AG20443 (cell line): ENCODE measurements at regions not wholly inside any gene's neighbourhood (a gene's known extent, or its start where the extent isn't known, plus 50 kb on each side); places are given as distances from the start of the nearest gene placed in this dataset.
"Not testable (repeated sequence)": the region's sequence is repeated elsewhere in the genome, so short reads cannot be mapped to it uniquely, and the experiment has no call there.

ENCODE experiments used
- DNase-seq: peaks from one replicate; pipeline ENCODE4 v3.0.0; 2012; ENCODE audit warnings: low spot score, mixed read lengths

DNA sequence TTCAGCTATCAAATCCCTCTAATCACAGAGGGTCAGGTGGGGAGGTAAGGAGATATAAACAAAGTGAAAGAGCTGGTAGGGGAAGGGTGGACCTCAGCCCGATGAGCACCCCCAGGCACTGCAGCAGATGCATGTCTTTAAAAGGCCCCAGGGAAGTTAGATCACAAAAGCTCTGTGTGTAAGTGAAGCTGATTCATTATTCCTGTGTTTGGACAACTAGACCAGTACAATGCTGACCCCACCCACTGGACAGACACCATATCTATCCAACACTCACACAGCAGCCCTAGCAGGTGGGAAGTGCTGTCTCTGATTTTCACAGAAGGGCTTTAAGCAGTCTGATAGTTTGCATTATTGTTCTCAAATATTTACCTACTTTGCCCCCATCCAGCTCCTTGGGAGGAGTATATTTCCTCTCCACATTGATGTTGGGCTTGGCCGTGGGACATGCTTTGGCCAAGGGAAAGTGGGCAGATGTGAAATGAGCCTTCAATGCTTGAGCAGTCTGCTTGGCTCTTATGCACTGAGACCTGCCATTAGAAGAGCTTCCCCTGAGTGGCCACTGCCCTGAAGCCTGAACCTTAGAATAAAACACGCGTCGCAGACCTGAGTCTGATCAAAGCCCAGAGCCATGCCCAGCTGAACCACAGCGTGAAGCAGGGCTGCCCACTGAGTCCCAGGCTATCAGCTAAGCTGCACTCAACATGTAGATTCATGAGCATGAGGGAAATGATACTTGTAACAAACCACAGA lies 111.4 kb downstream of the COPS8 start:
- peak; percentile 60 for DNase-seq

DNA sequence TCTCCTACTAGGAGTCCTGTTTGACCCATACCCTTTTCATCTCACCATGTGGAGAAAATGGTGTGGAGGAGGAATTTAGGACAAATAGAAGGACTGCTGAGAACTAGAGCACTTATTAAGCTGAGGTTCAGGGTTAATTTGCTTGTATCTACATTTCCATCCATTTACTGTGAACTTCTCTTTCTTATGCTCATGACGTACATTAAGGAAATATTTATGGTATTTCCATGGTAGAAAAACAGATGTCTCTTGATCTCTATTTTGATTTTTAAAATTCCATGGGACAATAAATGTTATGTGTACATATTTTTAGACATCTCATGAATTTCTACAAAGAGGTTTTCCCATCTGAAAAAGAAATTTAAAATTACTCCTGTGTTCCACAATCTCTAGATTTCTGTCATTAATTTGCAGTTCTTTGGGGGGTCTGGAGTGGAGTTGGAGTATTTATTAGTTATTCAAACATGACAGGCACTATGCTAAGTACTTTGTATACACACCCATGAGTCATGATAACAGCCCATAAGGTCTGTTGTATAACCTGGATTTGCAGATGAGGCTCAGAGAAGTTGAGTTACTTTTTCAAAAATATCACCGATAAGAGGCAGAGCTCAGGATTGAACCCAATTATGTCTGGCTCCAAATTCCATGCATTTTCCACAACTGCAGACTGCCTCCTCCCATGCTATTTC lies 112.6 kb downstream of the COPS8 start:
- DNase-seq = no peak

DNA sequence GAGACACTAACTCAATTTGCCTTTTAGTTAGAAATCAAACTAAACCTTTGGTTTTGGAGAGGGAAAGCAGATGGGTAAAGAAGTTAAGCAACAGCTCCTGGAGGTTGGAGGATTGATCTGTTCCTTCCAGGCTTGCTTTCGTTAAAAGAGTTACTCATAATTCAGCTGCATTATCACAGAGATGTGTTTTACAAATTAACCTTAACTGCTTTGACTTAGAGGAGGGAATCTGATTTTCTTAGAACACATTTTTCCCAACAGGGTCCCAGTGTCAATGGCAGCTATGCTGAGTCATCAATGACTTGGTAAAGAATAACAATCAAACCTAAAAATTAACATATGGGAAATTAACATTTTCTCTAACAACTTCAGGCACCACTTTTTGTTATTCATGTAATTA lies 113.4 kb downstream of the COPS8 start:
- no peak for DNase-seq

DNA sequence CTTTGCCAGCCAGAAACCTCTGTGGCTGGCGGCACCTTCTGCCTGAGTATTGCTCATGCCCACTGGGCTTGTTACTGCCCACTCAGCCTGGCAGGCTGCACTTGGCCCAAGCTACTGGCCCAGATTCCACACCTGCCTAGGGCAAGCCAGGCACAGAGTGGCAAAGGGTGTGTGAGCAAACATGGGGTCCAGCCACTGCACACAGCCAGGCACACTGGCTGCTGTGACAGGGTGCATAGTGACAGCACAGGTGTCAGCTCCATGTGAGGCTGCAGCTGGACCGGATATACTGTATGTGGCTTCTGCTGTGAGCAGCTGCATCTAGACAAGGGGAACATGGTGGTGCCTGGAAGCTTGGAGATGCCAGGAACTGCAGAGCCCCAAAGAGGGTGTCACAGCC lies 113.9 kb downstream of the COPS8 start:
- no peak for DNase-seq

DNA sequence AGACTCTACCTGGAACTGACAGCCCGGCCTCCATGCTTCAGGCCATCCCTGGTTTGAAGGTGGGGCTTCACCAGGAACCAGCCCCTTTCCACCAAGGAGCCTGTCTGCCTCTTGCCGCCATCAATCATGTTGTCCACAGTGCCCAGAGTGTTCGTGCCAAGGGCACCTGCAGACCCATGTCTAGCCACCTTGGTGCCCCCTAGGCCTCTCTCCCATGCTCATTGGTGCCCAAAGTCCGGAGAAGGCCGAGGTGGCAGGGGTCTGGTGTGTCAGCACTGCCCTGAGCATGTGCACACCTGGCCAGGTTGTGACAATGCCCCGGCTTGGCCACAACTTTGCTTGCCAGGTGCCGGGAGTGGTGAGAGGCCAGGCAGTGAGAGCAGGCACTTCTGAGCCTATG lies 114.8 kb downstream of the COPS8 start:
- no peak for DNase-seq

DNA sequence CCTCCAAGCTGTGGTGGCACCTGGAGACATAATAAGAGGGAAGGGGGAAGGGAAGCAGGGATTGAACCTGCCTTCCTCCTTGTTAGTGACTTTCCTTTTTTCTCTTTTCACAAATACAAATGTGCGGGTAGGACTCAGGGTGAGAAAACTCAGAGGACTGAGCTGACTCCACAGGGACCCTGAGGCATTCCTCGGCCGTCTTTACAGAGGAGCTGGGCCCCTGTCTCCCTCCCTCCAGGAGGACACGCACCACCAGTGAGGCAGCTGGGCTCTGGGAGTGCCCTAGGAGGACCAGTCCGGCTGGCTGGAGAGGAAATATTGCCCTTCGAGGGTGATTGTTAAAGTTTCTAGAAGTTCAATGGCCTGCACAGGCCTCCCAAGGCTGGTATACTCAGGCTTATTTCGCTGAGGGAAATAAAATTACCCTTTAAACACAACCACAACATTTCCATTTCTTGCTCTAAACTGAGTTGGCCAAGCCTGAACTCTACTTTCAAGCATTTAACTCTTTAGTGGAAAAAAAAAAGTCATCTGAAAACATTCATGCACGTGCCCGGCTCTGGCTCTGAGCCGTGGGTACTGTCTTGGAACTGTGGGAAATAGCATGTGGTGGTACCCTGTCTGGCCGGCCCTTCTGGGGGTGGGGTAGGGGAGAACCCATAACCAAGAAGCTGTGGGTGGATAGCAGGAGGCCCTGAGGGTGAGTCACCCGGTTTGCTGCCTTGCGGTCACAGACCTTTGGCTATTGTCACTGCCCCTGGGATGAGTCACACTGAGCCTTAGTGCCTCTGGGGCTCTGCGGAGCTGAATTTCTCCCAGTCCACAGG lies 116.0 kb downstream of the COPS8 start:
- peak; percentile 92 for DNase-seq

DNA sequence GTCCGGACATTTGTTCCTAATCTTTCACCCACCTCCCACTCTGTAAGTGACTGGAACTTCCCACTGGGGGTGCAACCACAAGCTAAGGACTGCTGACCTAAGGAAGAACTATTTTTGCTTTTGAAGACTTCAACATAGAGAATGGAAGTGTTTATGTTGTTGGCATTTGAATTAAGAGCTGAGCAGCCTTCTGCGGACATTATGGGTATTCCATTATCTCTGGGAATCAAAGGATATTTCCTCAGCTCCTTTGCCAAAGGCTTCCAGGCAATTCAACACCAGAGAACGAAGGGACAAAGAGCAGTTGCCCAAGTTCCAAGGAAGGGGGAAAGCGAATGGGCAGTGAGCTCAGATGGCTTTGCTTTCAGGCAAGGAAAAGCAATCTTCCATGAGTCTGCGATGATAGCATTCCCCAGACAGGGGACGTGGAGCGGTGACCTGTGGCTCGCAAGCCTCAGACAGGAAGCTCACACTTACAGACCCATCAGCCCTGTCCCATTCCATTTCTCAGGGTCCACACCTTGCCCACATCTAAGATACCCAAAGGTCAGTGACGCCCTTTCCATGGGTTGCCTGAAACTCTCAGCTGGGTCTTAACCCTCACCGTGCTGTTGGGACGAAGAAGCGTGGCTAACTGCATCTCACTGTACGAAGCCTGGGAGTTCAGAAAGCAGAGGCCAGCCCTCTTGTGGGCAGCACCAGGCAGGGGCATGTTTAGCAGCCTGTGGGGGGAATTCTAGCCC lies 116.8 kb downstream of the COPS8 start:
- no peak for DNase-seq

DNA sequence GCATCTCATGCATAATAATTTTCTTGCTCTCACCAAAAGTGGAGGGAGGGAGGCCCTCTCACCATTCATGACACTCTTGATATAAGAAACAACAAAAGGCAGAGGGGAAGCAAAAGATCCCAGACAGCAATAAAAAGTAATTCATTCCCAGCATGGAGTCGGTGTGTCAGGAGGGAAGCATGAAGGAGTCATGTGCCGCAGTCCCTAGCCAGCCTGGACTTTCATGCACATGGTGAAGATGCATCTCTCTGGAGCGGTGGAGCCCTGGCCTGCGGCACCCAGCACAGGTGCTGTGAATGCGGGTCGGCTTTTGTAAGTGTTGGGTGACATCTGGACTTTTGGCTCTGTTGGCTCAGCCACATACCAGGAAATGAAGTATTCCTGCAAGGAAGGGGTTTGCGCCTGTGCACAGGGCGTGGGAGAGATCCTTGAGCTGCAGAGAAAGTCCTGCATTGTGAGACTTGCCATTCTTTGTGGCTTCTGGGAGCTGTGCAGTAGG lies 119.4 kb downstream of the COPS8 start:
- no peak for DNase-seq

DNA sequence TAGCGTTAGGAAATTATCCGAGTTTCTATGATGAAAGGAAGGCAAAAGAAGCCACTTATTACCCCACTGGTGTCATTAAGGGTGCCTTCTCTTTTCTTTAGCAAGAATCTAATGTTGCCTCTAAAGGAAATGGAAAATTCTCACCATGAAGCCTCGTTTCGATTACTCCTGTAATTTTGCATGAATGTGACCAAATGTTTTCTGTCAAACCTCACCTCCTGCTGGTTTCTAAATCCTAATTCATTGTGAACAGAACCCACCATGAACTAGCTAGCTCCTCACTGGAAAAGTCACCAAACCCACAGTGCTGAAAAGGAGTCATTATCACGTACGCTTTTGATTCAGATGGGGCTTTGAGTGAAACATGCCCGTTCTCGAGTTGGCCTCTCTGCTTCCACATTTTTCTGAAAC lies 119.9 kb downstream of the COPS8 start:
- no peak for DNase-seq

DNA sequence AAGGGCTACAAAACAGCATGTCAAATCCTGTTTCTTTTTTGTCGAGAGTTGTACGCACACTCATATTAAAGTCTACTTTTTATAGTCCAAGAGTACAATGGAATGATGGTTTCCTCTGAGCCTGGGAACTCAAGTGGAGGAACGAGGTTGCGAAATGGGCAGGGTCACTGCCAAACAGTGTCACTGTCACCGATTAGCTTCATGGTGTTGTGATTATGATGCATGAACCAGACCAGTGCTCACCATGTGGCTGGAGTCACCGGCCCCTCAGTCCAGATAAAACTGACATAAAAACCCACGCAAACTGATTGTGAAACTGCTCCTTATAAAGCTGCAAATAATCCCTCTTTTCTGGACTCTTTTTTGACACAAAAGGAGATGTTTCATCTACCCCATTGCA lies 122.0 kb downstream of the COPS8 start:
- DNase-seq = peak; percentile 76

DNA sequence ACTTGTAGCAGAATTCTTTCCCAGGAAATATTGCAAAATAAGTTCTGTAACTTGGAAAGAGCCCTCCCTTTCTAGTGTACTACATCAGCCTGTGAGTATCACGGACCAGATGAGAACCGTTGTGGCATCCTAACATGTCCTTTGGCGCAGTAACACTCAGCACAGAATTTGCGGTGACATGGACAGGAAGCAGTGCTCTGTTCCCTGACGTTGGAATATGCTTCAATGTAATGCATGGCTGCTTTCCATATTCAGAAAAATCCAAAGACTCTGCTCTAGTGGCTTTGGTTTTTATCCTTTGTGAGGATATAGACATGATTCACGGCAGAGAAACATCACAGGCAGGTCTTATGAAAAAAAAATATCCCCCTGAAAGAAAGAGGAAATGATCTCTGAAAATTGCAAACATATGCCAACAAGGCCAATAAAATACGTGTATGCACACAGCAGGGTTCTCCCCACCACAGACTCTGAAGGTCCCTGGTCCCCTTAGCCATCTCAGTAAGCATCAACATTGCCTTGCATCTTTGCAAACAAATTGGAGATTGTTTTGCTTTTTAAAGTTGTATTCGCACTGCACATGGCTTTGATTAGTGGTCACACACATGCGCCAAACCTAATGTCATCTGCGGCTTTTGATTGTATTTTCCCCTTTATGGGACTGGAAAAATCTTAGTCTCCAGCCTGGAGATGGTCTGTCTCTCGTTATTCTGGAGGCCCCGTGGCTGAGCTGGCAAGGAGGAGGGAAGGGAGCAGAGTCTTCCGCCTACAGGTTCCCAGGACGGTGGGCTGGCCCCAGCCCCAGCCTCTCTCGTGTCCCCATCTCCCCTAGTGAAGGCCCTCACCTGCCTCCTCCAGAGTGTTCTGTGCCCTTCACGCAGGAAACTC lies 122.9 kb downstream of the COPS8 start:
- peak; percentile 71 for DNase-seq

DNA sequence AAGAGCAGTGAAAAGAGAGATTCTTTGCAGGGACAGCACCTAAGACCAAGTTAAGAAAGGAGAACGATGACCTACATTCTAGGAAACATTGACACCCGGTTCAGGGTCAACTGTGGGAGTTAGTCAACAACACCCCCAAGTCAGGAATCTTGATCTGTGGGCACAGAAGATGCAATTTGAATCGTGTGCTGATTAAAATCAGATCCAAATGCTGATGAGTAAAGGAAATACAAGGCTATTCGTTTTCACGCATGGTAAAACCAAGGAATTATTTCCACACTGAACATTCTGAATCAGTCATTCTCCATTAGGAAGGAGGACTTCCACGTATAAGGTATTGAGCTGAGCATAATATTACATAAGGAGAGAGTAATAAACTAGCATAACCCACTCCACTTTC lies 124.2 kb downstream of the COPS8 start:
- no peak for DNase-seq

DNA sequence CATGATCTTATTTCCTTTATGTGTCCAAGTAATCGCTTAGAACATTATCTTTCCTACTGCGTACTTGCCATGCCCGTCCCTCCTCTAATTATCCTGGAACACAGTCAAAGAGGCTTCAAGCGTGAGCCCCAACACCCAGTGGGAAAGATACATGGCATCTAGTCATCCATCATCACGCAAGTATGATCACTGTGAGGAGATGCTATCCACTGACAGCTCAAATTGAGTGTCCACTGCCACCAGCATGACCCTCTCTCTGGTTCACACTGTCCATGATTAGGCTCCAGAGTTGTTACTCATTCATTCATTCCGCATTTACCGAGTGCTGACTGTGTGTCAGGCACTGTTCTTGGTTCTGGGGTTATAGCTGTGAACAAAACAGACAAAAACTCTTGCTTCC lies 124.6 kb downstream of the COPS8 start:
- DNase-seq = no peak

DNA sequence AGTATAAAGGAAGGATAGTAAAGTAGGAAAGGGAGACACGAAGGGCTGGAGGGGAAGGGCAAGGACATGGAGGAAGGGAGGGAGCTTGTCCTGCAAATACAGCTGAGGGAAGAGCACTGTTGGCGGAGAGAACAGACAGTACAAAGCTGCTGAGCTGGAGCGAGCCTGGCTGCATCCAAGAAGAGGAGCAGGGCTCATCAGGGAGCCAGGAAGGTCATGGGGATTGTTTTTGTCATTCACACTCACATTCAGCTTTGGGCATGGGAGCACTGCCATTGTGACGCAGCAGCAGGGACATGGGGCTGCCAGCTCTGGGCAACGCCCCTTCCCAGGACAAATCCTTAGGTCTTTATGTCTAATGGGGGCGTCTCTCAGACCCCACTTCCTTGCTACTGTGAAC lies 125.1 kb downstream of the COPS8 start:
- DNase-seq = no peak

DNA sequence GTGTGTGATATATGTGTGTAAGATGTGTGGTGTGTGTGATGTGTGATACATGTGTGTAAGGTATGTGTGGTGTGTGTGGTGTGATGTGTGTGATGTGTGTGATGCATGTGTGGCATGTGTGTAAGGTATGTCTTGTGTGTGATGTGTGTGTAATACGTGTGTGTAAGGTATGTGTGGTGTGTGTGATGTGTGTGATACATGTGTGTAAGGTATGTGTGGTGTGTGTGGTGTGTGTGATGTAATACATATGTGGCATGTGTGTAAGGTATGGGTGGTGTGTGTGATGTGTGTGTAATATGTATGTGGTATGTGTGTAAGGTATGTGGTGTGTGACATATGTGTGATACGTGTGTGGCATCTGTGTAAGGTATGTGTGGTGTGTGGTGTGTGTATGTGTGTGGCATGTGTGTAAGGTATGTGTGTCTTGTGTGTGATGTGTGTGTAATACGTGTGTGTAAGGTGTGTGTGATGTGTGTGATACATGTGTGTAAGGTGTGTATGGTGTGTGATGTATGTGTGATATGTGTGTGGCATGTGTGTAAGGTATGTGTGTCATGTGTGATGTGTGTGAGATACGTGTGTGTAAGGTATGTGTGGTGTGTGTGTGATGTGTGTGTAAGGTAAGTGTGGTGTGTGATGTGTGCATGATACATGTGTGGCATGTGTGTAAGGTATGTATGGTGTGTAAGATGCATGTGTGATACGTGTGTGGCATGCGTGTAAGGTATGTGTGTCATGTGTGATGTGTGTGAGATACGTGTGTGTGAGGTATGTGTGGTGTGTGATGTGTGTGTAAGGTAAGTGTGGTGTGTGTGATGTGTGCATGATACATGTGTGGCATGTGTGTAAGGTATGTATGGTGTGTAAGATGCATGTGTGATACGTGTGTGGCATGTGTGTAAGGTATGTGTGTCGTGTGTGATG lies 126.9 kb downstream of the COPS8 start:
- DNase-seq = not testable (repeated sequence)

DNA sequence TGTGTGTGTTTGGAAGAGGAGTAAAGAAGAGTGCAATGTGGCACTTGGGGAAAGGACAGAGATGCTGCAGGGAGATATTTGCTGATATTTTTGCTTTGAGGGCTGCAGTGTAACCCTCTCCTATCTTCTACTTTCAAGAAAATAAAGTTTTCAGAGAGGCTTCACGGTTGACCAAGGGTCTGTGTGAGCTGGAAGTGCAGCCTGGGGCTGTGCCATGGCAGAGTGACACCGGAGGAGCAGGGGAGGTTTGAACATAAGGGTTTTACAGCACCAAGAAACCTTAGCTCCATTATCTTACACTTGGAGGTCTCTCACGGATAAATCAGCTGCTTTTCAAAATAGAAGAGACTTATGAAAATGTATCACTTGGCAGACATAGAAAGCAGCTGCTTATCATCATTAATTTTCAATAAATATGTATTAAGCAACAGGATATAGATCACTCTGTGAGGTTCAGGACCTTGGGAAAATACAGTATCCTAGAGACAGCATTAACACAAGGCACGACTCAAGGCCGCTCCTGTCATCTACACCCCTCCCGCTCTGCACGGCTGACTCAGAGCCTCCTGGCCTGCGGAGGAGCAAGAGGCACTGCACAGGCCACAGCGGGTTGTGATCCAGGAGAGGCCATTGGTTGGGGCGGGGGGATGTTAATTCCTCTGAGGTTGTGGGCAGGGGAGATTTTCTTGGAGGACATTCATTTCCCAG lies 127.8 kb downstream of the COPS8 start:
- peak; percentile 84 for DNase-seq

DNA sequence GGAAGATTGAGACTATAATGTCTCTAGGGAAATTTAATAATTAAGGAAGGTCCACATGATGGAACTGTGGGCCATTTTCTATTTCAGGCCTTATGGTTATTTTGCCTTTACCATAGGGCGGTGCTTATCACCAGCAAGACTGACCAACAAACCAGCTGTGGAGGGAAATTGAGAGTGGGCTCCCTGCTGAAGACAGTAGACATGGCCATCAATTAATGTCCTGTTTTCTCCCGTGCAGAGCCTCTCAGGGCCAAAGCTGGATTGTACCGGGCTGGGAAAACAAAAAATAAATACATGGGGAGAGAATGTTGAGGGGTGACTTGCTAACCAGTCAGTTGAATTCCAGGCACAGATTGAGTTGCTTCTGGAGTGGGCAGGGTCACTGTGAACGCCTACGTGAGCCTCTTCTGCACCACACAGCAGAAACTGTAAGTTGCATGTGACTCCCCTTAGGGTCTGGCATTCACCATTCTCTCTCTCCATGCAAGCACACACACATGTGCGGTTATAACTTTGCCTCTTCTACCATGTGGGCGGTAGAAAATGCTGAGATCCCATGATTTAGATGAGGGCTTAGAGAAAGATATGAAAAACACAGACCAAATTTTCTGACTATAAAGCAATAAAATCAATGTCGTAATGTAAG lies 128.5 kb downstream of the COPS8 start:
- DNase-seq = no peak

DNA sequence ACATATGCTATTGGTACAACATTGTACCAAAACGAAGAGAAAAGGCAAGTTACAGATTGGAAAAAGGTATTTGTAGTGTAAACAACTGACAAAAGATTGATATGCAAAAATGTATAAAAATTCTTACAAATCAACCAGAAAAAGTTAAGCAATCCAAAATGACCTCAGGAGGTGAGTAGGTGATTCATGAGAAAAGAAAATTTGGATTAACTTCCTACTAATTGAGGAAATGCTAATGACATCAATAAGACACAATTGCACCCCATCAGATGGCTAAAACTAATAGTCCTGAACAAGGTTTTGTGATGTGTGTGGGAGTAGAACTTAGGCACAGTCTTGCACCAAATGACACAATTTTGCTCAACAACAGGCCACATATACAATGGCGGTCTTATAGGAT lies 129.3 kb downstream of the COPS8 start:
- no peak for DNase-seq
